ENCODE measurements at regions not wholly inside any gene's neighbourhood (a gene's known extent, or its start where the extent isn't known, plus 50 kb on each side); places are given as distances from the start of the nearest gene placed in this dataset.

DNA sequence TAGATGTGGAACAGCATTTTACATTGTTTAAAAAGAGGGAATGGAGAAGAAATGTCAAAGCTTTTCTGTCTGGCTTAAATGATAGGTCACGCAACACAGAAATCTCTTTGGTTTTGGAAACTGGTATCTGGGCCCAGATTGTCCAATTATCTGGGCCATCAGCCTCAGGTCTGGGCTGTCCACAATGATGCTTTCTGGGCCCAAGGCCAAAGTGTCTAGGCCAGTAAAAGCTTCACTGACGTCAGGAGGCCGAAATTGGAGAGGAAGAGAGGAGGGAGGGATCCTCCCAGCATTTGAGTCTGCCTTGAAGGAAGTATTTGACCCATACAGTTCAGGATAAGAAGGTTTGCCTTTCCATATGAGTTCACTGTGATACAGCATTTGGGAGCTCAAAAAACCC lies 60.7 kb upstream of the ALDH1A3 start:
- no peak overlapping the region for H3K27ac Mint-ChIP-seq
- H3K27ac ChIP-seq (ENCODE audit: low read length in 2 of 2) = no peak overlapping the region
- no peaks in the 10 kb centered on the region for H3K9me3 Mint-ChIP-seq (ENCODE audit: insufficient read depth)
- peaks cover 0 to 3% (median 1%) of the 10 kb centered on the region in 4 experiments for H3K27me3 ChIP-seq (replicated peaks in 1 of 4; ENCODE audit: control extremely low read depth in 1 of 4, control insufficient read depth in 3 of 4, insufficient read depth in 4 of 4, low read length in 3 of 4)
- no peak overlapping the region for H2AFZ ChIP-seq (ENCODE audit: insufficient read depth, low read depth, low read length, poor library complexity, severe bottlenecking)
- DNase-seq (no peak), ATAC-seq (ENCODE audit: low read depth) (no peak)
- H3K79me2 ChIP-seq (ENCODE audit: control insufficient read depth, insufficient read depth, low read length) = no peaks in the 10 kb centered on the region
- H4K20me1 ChIP-seq (ENCODE audit: control insufficient read depth, insufficient read depth, low read length, poor library complexity, severe bottlenecking) = no peaks in the 10 kb centered on the region
- H3K36me3 ChIP-seq (replicated peaks in 1 of 2; ENCODE audit: control extremely low read depth in 1 of 2, control insufficient read depth in 1 of 2, extremely low read depth in 1 of 2, insufficient read depth in 2 of 2, low read length in 1 of 2) = no peaks in the 10 kb centered on the region
- H3K27me3 Mint-ChIP-seq = peaks cover 29% of the 10 kb centered on the region
- POLR2A ChIA-PET = no interaction called here
- H3K4me2 ChIP-seq (replicated peaks; ENCODE audit: low read depth, low read length, poor library complexity, severe bottlenecking) = no peak overlapping the region
- no peak overlapping the region for H3K4me3 Mint-ChIP-seq
- H3K4me1 Mint-ChIP-seq = no peaks in the 10 kb centered on the region
- intact Hi-C loops (cut with micrococcal nuclease) = no loop called here
- no peaks in the 10 kb centered on the region for H3K4me1 ChIP-seq (ENCODE audit: control insufficient read depth in 2 of 2, insufficient read depth in 2 of 2, low read length in 2 of 2)
- no peak for TF ChIP-seq EZH2 (IDR thresholded peaks at IDR 0.05; ENCODE audit: borderline replicate concordance, insufficient read depth, low read depth, low read length, poor library complexity, severe bottlenecking)
- TF ChIP-seq, protein P1, sequence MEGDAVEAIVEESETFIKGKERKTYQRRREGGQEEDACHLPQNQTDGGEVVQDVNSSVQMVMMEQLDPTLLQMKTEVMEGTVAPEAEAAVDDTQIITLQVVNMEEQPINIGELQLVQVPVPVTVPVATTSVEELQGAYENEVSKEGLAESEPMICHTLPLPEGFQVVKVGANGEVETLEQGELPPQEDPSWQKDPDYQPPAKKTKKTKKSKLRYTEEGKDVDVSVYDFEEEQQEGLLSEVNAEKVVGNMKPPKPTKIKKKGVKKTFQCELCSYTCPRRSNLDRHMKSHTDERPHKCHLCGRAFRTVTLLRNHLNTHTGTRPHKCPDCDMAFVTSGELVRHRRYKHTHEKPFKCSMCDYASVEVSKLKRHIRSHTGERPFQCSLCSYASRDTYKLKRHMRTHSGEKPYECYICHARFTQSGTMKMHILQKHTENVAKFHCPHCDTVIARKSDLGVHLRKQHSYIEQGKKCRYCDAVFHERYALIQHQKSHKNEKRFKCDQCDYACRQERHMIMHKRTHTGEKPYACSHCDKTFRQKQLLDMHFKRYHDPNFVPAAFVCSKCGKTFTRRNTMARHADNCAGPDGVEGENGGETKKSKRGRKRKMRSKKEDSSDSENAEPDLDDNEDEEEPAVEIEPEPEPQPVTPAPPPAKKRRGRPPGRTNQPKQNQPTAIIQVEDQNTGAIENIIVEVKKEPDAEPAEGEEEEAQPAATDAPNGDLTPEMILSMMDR (IDR thresholded peaks at IDR 0.05) = no peak
- 69% methylated on average over 3 of the region's 3 CpGs for WGBS (ENCODE audit: insufficient coverage)
- H3K4me3 ChIP-seq (ENCODE audit: control extremely low read depth in 1 of 5, extremely low read depth in 1 of 5, insufficient read depth in 1 of 5, low read depth in 2 of 5, low read length in 4 of 5) = no peak overlapping the region
- H3K9ac ChIP-seq (ENCODE audit: low read length) = no peak overlapping the region
- peaks cover 0 to 8% (median 3%) of the 10 kb centered on the region in 3 donors for H3K9me3 ChIP-seq (ENCODE audit: control extremely low read depth in 1 of 3, control insufficient read depth in 2 of 3, insufficient read depth in 1 of 3, low read length in 2 of 3)
- CTCF ChIA-PET = interaction anchor here (1.0 kb wide), 1 partner anchor 54 kb away, joined by 3 read pairs; no protein-coding TSS in a partner anchor

DNA sequence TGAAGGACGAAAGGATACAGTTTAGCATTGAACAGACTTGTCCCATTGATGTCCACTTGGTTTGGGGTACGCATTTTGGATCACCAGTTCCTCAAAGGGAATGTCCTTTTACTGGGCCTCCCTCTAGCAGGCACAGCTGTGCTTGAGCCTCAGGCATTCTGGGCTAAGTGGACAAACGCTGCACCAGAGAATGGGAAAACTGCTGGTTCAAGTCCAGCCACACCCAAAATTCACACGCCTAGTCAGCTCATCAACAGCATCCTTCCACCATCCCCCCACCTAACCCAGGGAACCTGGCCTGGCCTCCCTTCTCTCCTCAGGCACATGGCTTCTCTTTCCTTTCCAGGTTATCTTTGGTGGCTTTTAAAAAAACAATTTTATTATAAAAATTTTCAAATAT lies 59.1 kb upstream of the ALDH1A3 start:
- Histone ChIP-seq H3K27me3 (replicated peaks in 1 of 4; ENCODE audit: control extremely low read depth in 1 of 4, control insufficient read depth in 3 of 4, insufficient read depth in 4 of 4, low read length in 3 of 4) (peaks cover 0 to 3% (median 1%) of the 10 kb centered on the region in 4 experiments), H3K9ac (ENCODE audit: low read length) (no peak overlapping the region), H3K27ac (ENCODE audit: low read length in 2 of 2) (no peak overlapping the region), H3K9me3 (ENCODE audit: control extremely low read depth in 1 of 3, control insufficient read depth in 2 of 3, insufficient read depth in 1 of 3, low read length in 2 of 3) (peaks cover 0 to 6% (median 0%) of the 10 kb centered on the region in 3 donors), H3K4me2 (replicated peaks; ENCODE audit: low read depth, low read length, poor library complexity, severe bottlenecking) (no peak overlapping the region), H3K79me2 (ENCODE audit: control insufficient read depth, insufficient read depth, low read length) (no peaks in the 10 kb centered on the region), H3K4me3 (ENCODE audit: control extremely low read depth in 1 of 5, extremely low read depth in 1 of 5, insufficient read depth in 1 of 5, low read depth in 2 of 5, low read length in 4 of 5) (no peak overlapping the region), H4K20me1 (ENCODE audit: control insufficient read depth, insufficient read depth, low read length, poor library complexity, severe bottlenecking) (no peaks in the 10 kb centered on the region), H2AFZ (ENCODE audit: insufficient read depth, low read depth, low read length, poor library complexity, severe bottlenecking) (no peak overlapping the region), H3K36me3 (replicated peaks in 1 of 2; ENCODE audit: control extremely low read depth in 1 of 2, control insufficient read depth in 1 of 2, extremely low read depth in 1 of 2, insufficient read depth in 2 of 2, low read length in 1 of 2) (no peaks in the 10 kb centered on the region), H3K4me1 (ENCODE audit: control insufficient read depth in 2 of 2, insufficient read depth in 2 of 2, low read length in 2 of 2) (no peaks in the 10 kb centered on the region)
- intact Hi-C loops (cut with micrococcal nuclease) = no loop called here
- H3K27me3 Mint-ChIP-seq = peaks cover 42% of the 10 kb centered on the region
- H3K27ac Mint-ChIP-seq = no peak overlapping the region
- ChIA-PET POLR2A (no interaction called here), CTCF (interaction anchor here (0.6 kb wide), 1 partner anchor 1607 kb away, joined by 3 read pairs; no protein-coding TSS in a partner anchor)
- TF ChIP-seq, protein P1 (IDR thresholded peaks at IDR 0.05) = no peak
- no peak for TF ChIP-seq EZH2 (IDR thresholded peaks at IDR 0.05; ENCODE audit: borderline replicate concordance, insufficient read depth, low read depth, low read length, poor library complexity, severe bottlenecking)
- WGBS (ENCODE audit: insufficient coverage) = 66% methylated on average over 4 of the region's 4 CpGs
- H3K4me3 Mint-ChIP-seq = no peak overlapping the region
- DNase-seq (no peak), ATAC-seq (ENCODE audit: low read depth) (no peak)
- H3K4me1 Mint-ChIP-seq = no peaks in the 10 kb centered on the region
- no peaks in the 10 kb centered on the region for H3K9me3 Mint-ChIP-seq (ENCODE audit: insufficient read depth)
